HT1080 (cell line): ENCODE measurements at regions not wholly inside any gene's neighbourhood (a gene's known extent, or its start where the extent isn't known, plus 50 kb on each side); places are given as distances from the start of the nearest gene placed in this dataset.

ENCODE experiments used
- DNase-seq: peaks from one replicate; pipeline ENCODE4 v3.0.0-alpha.2; 2015; ENCODE audit warnings: low read depth

DNA sequence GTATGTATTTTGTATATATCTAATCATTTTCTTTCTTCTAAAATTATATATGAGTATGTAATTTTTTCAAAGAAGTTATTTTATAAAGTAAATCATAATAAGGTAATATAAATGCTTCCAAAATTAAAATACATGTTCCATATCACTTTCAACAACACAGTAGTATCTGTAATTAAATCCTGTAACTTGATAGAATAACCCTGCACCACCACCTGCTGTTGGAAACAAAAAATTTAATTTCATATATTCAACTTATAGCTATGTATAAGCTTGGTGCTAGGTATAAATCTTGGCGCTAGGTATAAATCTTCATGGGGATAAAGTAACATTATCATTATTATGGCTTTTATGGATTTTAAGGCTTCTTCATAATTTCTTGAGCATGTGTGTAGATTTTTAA is 149.7 kb upstream of the DCN start:
- DNase-seq: no peak

DNA sequence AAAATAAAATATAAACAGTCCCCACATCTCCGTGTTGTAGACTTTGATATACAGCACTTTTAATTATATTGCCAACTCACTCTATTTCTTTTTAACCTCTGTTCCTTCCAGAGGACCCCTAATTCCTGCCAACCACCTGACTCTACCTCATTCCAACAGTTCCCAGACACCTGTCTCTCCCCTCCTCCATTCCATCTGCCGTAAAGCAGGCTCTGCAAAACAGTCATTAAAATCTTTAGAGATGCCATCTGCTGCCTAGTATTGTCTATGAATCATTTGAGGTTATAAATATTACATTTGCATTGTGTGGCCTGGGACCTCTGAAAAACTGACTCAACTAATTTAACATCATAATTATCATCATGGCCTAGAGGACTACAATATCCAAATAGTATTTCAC is 148.8 kb upstream of the DCN start:
- no peak for DNase-seq

DNA sequence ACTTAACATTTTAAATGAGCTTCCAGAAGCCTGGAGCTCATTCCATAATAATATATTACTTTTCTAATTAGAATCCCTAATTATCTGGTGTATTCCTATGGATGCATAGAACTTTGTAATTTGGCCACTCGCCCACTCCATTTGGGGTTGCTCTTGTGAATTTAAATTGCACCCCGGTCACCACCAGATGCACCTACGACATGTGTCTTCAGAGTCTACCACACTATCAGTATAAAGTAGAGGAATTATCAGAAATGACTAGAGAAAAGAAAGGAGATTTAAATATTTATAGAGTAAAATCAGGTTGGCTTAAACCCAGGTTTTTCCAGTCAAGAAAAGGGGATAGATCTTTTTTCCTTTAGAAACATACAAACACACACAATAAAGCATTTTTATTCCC is 145.8 kb upstream of the DCN start:
- DNase-seq: no peak

DNA sequence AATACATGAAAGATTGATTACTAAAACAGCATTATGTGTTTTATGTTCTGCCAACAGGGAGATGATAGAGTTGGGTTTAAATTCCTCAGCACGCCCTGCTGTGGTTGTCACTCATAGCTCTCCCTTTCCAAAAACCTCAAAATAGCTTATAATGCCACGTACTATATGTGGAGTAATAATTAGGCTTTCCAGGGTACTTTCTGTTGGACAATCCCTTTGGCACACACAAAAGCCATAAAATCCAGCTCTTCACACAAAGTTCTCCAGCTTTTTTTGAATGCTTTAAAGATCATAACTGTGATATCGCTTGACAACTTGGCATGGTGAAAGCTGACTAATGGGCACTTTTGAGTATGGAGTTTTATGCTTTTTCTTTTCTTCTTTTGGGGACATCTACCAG is 145.3 kb upstream of the DCN start:
- no peak for DNase-seq

DNA sequence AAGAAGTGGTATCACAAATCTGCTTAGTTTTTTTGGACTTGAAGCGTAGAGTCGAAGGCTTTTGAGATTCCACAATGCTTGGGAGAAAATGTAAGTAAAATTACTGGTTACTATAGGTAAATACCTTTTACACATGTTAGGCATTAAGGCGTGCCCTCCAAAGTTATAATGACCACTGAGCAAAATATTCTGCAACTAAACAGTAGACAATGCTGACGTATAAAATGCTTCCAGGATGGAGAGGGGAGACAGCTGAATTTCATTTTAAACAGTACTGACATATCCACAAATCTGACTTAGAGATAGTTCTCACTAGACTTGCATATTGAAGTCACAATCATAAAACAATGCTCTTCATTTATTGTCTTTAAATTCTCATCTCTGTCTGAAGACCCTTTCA is 144.5 kb upstream of the DCN start:
- no peak for DNase-seq

DNA sequence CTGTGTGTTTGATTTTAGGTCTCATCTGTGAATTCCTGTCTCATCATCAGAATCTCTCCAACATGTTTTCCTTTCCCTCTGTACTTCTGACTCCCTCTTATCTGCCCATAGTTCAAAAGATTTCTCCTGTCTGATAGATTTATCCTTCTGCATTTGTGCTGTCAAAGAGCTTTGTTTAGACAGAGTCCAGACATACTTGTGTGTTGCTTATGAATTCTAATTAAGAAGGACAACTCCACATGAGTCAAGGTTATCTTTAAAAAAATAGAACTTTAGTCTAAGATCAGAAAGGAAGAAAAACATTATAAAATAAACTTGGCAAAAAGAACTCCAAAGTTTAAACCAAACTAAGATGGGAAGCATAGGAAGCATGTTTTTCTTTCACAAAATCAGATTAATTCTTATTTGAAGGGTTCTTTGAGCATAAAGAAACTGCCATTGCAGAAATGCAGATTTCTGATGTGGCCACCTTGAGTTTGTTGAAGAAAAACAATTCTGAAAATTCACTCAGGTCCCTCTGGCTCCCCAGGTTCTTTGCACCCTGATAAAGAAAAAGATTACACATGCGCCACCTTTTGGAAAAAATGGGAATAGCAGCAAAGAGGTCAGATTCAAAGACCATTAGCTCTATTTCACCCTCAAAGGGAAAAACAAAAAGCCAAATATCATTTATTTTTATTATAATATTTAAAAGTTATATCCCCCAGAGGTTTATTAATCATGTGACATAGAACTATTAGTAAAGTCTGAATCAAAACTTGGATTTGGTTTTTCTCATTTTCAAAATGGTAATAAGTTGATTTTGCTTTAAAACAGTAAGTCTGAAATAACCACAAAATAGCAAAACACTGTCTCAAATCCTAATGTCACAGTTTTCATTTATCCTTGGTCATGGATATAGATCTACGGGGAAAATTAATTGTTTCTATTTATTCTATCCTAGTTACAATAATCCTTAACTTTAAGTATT is 143.7 kb upstream of the DCN start:
- DNase-seq: peak; percentile 32

DNA sequence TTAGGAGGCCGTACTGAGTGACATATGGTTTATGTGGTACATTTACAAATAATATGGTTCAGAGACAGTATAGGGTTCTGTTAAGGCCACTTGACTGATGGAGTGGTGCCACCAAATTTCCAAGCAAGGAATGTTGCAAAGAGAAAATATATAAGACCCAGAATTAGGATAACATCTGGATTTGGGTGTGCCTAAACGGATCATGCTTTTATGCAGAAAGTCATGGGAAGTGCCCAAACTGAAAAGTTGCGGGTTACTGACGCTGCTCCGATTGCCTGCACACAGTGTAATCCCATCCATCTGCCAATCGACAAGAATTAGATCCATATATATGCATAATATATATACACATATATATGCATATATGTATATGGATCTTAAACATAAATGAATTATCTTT is 138.4 kb upstream of the DCN start:
- no peak for DNase-seq

DNA sequence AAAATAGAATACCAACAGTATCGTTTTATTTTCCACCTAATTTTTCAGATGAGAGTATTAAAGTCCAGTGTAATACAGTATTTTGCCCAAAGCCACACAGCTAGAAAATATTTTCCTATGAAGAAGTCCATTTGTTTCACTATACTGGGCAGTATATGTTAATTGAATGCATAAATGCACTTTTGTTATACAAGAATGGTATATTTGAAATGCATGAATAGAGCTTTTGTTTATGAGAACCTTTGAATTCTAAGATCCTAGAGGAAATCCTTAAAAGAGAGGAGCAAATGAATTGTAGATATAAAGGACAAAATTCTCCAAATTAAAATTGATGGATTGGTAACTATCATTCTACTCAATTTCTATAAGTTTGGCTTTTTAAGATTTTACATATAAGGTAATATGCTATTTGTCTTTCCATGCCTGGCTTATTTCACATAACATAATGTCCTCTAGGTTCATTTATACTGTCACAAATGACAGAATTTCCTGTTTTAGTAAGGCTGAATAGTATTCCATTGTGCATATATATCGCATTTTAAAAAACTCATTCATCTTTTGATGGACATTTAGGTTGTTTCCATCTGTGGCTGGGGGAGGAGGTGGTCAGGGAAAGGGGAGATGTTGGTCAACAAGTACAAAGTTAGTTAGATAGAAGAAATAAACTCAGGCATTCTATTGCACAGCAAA is 136.6 kb upstream of the DCN start:
- DNase-seq: no peak

DNA sequence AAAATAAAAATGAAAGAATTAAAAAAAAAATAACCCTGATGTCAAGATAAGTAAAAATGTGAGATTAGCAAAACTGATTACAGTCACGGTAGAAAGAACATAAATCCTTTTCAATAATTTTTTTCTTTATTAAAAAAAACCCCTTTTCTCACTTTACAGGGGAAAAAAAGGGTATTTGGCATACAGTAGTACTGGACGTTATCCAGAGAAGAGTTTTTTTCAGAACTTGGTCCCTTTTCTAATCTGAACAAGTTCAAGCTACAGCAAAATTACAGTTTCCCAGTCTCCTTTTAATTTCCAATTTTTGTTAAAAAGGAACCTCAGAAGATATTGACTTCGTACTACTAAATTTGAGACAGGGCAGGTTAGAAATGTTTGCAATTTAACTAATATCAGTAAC is 134.7 kb upstream of the DCN start:
- no peak for DNase-seq

DNA sequence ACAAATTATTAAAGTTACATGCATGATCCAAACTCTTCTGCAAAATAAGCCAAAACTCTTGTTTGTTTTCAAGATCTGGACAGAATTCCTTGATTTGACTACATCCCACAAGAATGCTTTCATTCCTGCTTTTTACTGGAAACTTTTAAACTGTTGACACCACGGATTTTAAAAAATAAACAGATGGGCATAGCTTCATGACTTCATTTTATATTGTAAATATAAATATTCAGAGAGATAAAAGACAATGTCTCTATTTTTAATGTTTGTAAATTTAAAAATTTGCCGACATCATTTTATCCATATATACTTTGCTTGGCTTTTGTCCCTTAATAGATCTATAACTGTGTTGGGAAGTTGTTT is 134.3 kb upstream of the DCN start:
- no peak for DNase-seq

DNA sequence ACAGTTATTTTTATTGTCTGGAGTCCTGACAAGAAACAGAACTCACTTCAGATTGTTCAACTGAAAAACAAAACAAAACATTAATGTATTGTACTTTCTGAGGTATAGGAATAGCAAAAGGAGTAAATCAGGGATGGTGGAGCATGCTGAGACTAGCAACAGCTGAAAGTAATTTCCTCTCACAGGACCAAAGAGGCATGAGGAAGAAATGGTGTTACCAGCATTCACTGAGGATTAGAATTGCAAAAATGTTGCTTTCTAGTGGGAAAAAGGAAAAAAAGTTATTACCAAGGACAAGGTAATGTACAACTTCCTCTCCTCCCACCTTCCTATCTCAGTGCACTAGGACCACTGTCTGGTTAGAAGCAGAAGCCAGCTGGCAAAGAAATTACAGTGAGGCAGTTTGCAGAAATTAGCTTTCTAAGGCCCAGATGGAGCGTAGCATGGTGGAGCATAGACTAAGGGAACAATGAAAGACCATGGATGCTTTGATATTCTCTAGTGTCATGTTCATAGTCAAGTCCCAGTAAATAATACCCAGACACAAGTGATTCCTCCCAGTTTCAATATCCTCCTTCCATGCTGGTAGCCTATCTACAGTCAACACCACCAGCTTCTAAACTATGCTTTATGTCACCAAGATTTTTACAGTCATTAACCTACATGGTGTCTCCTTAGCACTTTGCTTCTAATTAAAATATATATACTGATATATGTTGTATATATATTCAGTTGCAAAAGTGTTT is 133.7 kb upstream of the DCN start:
- no peak for DNase-seq

DNA sequence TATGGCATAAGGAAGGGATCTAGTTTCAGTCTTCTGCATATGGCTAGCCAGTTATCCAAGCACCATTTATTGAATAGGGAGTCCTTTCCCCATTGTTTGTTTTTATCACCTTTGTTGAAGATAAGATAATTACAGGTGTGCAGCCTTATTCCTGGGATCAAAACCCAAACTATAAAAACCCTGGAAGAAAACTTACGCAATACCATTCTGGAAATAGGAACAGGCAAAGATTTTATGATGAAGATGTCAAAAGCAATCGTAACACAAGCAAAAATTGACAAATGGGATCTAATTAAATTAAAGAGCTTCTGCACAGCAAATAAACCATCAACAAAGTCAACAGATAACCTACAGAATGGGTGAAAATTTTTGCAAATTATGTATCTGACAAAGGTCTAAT is 128.5 kb upstream of the DCN start:
- no peak for DNase-seq

DNA sequence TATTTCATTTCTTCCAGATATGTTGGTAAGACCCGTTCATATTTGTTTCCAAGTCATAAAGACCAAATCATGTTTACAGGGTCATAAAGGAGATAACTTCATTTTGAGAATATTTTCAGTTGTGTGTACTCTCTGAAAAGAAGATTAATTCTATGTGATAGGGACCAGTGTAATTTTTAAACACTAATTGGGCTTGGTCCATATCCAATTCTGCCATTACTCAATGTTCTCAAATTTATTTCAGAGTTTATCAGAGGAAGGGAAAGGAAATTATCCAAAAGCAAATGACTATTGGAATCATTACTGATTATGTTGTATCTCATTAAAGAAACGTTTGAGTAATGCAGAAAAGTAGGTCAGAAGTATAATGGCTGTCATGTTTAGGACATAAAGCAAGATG is 126.8 kb upstream of the DCN start:
- no peak for DNase-seq

DNA sequence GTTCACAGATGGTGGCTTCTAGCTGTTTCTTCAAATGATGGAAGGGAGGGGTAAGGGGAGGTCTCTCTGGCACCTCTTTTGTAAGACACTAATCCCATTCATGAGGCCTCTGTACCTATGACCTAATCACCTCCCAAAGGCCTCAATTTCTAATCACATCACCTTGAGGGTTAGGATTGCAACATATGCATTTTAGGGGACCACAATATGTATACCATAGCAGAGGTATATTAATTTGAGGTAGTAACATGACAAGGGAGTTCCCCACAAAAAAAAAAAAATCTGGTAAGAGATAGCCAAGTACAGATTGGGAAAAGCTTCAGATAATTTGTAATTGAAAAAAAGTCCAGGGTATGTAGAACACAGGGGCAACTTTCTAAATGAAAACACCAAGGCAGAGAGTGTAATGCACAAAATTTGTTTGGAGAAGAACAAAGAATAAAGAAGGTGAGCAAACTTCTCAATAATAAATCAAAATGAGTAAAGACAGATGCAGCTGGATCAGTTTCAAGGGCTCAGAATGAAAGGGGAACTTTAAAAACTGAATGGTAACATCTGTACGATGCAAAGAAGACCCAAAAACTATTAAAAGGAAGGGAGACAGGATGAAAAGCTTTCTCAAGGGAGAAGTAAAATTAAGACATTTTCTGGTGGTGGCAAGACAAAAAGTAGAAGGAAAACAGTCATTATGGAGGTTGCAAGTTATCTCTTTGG is 125.5 kb upstream of the DCN start:
- DNase-seq: no peak

DNA sequence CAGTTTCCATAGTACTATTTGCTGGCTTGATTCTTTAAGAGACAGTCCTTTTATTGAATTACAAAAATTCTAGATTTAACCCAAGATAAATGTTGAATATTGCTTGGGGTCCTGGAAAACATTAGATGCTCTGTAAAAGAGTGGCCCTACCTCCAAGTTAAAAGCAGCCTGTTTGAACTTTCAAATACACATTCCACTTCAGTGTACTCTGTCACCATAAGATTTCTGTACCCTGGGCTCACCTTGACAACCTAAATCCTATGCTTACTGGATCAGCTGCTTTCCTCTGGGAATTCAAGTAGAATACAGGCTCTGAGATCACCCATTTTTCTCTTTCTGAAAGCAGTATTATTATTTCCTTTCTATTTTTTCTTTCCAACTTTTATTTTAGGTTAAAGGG is 107.7 kb upstream of the DCN start:
- DNase-seq: no peak

DNA sequence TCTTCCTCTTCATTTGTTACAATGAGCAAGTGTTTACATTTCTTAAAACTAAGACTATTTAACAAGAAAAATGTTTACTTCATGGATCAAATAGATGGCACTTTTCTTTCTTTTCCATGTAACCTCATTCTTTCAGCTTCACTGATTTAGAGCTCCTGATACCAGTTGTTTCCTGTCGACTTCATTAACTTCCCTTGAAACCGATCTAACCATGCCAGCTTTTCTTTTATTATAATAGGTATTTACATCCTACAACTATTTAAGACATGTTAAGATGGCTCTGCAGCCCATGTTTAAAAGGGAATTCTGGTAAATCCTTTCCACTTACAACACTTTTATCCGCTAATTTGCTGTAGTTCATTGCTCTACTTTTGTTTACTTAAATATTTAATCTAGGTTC is 107.3 kb upstream of the DCN start:
- no peak for DNase-seq

DNA sequence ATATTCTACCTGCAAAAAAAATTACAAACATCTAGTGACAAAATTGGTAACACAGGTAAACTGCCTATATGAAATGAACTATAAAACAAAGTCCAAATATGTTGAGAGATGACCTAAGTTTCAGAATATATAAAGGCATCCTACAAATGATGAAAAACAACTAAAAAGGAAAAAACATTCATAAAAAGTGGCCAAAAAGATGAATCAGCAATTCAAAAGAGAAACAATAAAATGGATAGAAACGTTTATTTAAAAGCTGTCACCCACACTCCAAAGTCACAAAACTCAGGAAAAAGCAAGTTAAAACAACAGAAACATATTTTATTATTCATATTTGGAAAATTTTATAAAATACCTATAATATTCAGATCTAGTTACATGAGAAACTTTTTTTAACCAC is 106.5 kb upstream of the DCN start:
- no peak for DNase-seq

DNA sequence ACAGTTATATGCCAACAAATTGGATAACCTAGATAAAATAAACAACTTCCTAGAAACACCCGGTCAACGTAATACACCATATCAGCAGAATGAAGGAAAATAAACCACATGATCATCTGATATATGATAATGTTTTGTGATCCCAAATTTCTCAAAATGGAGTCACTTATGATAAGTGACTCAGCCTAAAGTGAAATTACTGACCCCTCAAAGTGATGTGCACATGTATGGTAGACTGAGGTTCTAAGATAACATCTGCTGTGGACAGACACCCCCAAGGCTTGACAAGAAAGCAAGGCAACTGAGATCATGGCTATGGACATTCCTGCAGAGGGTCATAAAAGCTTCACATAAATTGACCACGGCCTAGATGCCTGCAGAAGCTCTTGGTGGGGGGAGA is 105.1 kb upstream of the DCN start:
- DNase-seq: no peak

DNA sequence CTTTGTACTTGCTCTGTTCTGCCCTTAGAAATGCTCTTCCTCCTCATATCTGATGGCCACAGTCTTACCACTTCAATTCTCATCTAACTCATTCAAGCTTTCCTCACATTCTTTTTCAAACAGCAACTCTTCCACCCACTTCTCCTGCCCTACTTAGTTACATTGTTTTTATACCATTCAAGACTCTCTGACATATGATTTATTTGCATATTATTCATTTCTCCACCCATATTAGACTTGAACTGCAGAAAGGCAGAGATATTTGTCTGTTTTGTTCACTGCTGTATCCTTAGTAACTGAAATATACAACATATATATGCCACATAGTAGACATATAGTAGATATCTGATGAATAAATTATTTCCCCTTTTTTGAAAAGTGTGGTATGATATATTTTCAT is 95.5 kb upstream of the DCN start:
- no peak for DNase-seq

DNA sequence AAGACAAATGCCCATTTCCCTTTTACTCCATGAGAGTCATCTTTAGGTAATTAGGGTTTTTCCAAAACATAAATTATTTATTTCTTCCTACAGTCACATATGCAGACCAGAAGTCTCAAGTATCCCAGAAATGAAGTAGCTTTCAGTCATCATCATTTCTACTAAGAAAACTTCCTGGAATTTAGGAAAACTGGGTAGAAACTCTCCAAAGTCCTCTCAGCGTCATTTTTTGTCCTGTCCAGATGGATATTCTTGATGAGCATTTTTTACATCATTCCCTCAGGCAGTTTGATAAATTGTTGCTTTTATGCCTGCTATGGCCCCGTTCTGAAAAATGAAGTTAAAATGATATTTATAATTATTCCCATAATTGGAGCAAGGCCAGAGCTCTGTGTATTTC is 93.9 kb upstream of the DCN start:
- no peak for DNase-seq

DNA sequence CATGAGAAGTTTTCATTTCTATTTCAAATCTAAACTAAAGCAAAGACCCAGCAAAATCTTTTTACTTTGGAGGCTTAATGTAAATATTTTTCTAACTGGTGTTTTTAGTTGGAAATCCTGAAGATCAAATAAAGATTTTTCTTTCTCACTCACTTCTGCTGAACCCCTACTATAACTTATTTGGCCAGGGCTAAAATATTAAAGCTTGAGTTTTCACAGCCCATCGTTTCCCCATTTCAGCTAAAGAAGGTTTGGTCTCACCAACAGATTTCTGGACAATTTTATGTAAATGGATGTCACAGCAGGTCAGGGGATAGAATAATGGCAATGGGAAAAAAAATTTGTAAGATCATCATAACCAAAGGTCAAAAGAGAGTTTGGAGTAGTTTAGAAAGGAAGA is 92.7 kb upstream of the DCN start:
- DNase-seq: no peak

DNA sequence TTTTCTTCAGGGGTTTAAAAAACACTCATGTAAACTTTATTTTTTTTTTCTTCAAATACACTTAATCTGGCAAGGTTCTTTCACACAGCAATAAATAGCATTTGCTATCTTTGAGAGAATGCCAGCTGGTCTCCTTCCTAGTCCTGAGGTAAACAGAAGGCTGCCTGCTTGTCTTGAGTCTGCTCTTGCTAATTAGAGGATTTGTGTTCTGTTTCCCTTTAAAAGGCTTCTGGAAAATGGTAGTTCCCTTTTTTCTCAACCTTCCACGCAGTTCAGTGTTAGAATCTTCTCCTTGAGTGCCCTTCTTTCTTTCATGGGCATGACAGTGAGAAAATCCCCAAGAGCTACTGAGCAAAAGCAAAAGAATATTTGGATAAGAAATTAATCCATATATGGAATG is 92.3 kb upstream of the DCN start:
- DNase-seq: no peak
